HG03457 (cell line): ENCODE measurements at regions not wholly inside any gene's neighbourhood (a gene's known extent, or its start where the extent isn't known, plus 50 kb on each side); places are given as distances from the start of the nearest gene placed in this dataset.
"Not testable (repeated sequence)": the region's sequence is repeated elsewhere in the genome, so short reads cannot be mapped to it uniquely, and the experiment has no call there.

Experiments used
- ATAC-seq: cut with Tn5 transposase; IDR thresholded peaks from one replicate; pipeline ENCODE4 v1.9.1; 2021; ENCODE audit warnings: moderate number of reproducible peaks; ENCODE audit not compliant: unreplicated experiment

GRCh38 chr1:143784239-143784882, 187.4 kb downstream of the FAM72C start:
- ATAC-seq, result not testable (repeated sequence)

DNA sequence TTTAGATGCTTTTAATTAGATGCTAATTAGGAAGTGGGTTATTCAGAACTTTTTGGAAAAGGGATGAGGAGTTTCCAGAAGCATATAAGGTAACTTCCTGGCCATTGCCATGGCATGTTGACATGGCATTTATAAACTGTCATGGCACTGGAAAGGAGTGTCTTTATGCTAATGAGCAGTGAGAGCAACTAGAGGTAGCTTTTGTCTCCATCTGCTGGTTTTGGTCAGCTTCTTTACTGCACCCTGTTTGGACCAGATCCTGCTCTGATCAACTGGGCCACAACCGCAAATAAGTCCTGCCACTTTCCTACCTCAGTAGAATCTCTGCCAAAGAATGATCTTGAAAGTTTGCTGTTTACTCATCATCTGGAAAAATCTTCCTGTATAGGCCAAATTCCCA, 193.6 kb downstream of the FAM72C start:
- not testable (repeated sequence) for ATAC-seq

DNA sequence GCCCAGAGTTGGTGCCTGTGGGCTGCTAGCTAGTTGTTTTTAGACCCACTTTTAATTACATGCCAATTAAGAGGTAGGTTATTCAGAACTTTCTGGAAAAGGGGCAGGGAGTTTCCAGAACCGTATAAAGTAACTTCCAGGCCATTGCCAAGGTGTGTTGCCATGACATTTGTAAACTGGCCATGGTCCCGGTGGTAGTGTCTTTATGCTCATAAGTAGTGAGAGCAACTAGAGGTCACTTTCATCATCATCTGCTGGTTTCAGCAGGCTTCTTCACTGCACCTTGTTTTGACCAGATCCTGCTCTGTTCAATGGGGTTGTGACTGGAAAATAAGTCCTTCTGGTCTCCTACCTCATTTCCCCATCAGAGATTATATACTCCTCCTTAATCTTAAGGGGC, 207.0 kb downstream of the FAM72C start:
- not testable (repeated sequence) for ATAC-seq

GRCh38 chr1:143760366-143760765, 211.4 kb downstream of the FAM72C start:
- ATAC-seq, result not testable (repeated sequence)

GRCh38 chr1:143755961-143756360, 215.8 kb downstream of the FAM72C start:
- not testable (repeated sequence) for ATAC-seq

DNA sequence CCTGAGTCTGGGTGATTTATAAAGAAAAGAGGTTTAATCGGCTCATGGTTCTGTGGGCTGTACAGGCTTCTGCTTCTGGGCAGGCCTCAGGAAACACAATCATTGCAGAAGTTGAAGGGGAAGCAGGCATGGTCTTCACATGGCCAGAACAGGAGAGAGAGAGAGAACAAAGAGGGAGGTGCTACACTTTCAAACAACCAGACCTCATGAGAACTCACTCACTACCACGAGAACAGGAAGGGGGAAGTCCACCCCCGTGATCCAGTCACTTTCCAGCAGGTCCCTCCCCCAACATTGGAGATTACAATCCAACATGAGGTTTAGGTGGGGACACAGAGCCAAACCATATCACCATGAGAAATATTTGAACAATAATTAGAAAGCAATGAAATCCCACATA, 222.9 kb downstream of the FAM72C start:
- ATAC-seq, result no peak

GRCh38 chr1:143736562-143736961, 235.2 kb downstream of the FAM72C start:
- no peak for ATAC-seq

GRCh38 chr1:143735764-143736461, 235.9 kb downstream of the FAM72C start:
- ATAC-seq, result no peak

DNA sequence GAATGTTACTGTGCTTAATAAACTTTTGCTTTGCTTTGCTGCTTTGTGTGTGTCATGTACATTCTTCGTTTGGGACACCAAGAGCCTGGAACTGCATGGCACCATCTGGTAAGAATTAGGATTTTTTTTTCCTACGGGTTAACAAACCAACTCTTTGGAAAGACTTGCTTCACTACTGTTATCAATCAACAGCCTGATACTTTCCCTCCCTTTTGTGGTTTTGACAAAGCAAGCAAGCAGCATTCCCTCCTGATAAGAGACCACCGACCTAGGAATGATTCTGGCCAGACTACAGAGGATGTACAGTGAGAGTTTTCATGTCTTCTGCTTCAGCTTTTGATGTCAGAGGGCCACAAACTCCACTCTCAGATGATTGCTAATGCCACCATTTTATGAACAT, 237.5 kb downstream of the FAM72C start:
- not testable (repeated sequence) for ATAC-seq

GRCh38 chr1:143730890-143731289, 240.9 kb downstream of the FAM72C start:
- ATAC-seq, result not testable (repeated sequence)

GRCh38 chr1:143729449-143730111, 242.2 kb downstream of the FAM72C start:
- ATAC-seq, result peak; percentile 82

GRCh38 chr1:143728802-143729448, 242.9 kb downstream of the FAM72C start:
- peak; percentile 75 for ATAC-seq

- no peak for ATAC-seq
Observed at GRCh38 chr1:143727263-143727662, 244.5 kb downstream of the FAM72C start.

DNA sequence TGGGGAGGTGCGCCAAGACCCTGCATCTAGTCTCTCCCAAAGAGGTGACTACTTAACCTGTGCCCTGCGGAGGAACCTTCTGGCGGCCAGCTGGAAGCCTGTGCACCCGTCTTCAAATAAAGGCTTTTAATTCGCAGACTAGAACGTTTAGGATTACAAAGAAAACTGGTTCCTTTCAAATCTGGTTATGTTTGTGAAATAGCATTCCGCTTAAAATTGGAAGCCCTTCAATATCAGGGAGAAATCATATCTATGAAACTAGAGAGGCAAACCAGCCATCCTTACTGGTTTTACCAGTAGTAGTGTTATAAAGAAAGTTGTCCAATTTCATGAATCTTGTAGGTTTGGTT, 250.8 kb downstream of the FAM72C start:
- no peak for ATAC-seq

DNA sequence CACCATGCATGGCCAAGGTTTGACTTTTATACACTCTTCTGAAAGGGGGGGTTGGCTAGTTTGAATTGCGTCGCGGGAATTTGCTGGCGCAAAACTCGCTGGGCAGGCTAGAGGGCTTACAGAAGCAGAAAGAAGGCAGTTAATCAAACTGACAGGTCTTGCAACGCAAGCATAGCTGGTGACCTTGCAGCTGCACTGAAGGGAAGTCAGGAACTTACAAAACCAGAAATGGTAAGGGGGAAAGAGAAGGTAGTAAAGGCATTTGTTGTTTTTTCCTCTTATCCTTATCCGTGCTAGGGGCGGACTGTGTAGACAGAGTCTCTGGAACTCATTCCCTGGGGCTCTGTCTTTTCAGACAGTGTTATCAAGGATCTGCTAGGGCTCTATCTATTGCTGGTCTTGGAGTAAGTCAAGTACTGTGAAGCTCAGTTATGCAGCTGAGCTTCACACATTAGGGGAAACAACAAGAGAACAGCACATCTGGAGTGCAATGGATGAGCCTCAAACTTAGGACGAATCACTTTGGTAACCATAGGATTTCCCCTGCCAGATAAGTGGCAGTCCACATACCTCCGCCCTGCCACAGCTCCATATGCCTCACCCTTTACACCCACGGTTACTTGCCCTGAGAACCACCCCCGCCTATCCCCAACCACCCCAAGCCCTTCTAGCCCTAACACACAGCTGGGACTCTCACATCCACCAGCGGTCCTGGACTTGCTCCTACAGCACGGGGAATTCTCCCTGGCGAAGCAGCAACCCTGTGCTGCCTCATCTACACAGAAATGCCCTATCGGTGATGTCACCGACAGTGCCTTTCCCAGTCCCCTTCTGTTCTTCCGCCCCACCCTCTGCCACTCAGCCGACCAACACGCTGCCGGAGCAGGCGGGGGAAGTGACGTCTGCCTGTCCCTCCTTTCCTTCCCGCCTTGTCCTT, 251.4 kb downstream of the FAM72C start:
- no peak for ATAC-seq

GRCh38 chr1:143718524-143718923, 253.3 kb downstream of the FAM72C start:
- no peak for ATAC-seq

- ATAC-seq, result no peak
Observed at GRCh38 chr1:143718021-143718420, 253.8 kb downstream of the FAM72C start.

DNA sequence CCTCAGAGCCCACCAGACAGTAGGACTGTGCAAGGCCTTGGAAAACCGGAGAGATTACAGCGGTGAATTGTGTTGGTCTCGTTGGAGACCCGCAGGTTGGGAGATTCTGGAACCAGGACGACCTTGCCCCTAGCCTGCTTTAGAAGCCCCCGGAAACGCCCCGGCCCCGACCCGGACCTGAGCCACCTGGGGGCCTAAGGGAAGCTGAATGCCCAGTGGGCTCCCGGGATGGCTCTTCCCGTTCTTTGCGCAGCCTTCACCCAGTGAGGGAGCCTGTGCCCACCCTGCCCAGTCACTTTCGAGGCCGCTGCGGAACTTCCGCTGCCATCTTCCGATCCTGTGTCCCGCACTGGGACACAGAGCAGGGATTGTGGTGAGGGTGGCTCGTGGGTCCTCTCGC, 254.4 kb downstream of the FAM72C start:
- no peak for ATAC-seq

DNA sequence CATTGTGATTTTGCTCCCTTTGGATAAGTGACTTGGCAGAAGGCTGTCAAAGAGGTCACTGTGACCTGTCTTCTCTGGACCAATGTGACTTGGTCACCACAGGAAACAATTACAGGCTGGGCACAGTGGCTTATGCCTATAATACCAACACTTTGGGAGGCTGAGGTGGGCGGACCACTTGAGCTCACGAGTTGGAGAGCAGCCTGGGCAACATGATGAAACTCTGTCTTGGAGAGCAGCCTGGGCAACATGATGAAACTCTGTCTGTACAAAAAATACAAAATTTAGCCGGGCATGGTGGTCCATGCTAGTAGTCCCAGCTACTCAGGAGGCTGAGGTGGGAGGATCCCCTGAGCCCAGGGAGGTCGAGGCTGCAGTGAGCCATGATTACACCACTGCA, 256.9 kb downstream of the FAM72C start:
- not testable (repeated sequence) for ATAC-seq

DNA sequence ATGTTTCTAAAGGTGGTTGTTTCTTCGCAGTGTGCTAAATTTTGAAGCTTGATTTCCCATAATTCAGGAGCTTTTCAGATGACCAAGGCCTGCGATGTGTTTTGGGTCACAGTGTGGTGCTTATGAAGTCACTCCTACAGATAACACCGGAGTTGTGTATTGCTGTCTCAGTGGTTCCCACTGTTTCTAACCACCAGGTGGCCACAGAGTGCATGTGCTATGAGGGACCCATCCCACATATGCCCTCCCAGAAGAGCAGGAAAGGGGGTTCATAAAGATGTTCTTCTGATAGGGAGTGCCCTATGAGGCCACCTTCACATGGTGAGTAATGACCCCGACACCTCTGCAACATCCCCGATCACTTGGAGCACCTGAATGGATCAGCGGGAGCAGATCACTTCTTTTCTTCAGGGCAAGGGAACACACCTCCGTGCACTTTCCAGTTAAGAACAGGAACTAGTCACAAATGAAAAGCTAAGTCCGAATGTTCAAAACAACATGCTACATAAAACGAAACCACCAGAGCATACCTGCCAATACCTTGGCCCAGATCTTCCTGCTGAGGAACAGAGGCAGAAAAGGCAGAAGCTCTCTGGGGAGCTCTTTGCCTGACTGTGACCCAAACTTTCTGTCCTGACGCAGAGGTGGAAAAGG, 262.1 kb downstream of the FAM72C start:
- not testable (repeated sequence) for ATAC-seq
